ENCODE measurements at regions not wholly inside any gene's neighbourhood (a gene's known extent, or its start where the extent isn't known, plus 50 kb on each side); places are given as distances from the start of the nearest gene placed in this dataset.
"Not testable (repeated sequence)": the region's sequence is repeated elsewhere in the genome, so short reads cannot be mapped to it uniquely, and the experiment has no call there.

- DNase-seq, result no peak
Measured at GRCh38 chr2:60355849-60356261, 197.6 kb downstream of the BCL11A start.

DNA sequence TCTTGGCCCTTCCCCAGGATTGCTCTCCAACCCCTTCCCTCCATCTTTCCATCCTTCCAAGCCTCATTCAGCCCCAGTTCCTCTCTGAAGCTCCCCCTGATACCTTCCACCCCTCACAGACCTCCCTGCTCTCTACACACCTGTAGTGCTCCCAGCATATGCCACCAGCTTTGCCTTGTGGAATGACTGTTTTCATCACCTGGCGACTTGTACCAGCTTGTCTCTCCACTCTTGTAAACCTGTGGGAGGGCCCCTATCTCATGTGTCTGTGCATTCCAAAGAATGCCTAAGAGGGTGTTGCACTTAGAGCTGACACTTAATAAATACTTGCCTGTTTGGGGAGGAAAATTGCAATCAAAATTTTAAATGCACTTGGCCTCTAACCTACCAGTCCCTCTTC lies 198.7 kb downstream of the BCL11A start:
- no peak for DNase-seq

DNA sequence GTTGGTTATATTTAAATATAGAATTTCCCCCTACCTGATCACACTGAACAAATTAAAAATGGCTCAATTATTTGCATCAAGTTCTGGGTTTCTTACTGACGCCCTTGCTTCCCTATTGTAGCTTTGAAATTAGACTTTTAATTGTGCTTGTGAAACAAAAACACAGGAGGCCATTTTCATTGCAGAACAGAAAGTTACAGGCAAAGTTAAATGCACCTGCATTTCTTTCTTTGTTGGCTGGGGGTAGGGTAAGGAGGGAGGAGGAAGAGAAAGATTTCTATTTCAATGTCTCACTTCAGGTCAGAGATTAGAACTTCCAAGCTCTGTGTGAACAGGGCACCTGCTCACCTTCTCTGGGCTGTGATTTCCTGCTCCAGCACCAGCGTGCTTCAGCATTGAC lies 199.6 kb downstream of the BCL11A start:
- DNase-seq, result no peak

DNA sequence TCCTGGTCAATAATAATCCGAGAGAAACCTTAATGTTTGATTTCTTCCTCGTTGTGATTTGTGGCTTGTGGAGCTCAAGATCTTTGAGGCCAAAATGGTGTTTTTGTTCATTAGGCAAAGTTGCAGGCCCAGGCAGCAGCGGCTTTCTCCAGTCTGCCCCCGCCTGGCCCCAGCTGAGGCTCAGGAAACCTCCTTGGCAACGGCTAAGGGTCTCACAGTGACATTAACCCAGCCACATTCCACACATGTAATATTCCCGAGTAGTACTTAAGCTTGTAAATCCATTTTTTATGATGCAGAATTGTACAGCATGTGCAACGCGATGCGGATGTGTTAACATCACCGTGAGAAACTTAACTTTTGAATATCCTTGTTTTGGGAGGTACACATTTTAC lies 200.1 kb downstream of the BCL11A start:
- no peak for DNase-seq

DNA sequence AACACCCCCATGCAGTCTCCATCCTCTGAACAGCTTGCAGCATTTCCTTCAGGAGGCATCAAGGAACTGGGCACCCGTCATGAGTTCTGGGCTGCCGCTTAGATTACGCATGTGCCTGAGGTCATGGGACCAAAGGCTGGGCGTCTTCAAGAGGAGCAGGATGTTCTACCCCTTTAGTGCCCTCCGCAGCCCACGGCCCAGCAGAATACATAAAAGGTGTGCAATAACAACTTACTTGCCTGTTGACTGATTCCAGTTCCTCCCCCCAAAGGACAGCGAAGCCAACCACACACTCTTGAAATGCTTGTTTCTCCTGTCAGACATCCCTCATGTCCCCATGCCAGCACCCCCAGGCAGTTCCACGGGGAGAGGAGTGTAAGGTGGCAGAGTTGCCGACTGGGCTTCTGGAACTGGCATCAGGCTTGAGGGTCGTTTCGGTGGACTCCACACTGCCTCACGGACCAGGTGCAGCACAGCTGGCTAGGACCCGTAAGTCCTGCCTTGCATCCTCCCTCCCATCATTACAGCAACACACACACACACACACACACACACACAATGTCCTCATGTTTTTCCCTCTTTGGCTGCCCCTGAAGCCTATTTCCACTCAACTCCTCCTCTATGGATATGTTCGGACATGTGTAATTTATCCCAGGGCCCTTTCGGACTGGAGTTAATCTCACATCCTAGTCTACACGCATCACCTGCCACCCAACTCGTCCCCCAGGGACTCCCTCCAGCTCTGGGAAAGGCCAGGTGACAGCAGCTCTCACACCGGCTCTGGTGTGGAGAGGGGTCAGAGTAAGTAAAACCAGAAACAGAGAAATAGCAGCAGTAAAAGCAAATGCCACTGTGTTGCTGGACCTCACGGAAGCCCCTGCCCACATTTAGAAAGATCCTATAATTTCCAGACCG lies 200.7 kb downstream of the BCL11A start:
- no peak for DNase-seq

DNA sequence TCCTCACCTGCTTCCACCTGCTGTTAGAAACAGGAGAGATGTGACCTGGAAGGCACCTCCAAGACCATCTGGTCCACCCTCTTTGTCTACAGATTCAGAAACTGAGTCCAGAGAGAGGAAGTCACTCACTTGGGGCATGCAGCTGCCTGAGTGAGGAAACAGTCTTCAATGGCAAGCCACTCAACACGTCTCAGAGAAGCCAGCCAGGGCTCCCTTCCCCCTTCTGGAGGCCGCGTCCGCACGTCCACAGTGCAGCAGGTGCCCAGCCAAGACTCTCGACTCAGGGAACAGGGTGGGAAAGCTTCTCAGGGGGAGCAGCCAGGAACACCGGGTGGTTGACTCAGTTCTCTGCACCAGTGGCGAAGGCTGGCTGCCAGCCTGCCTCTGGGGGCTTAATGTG lies 201.7 kb downstream of the BCL11A start:
- no peak for DNase-seq

DNA sequence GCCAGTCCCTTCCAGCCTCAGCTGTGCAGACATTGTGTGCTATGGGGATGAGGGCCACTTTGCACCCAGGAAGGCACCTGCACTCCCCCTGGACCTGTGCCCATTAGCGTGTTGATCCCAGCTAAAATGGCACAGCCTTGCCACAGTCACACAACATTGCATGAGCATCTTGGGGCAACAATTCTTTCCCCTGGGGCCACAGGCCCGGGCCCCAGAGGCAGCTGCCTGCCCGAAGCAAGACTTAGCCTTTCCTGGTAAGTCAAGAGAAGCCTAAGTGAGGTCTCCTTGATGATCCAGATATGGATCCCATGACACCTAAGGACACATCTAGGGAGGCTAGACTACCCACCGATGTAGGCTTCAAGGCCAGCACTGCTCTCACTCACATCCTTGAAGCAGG lies 202.1 kb downstream of the BCL11A start:
- no peak for DNase-seq

GRCh38 chr2:60350791-60351190 lies 202.7 kb downstream of the BCL11A start:
- no peak for DNase-seq

GRCh38 chr2:60347781-60348180 lies 205.7 kb downstream of the BCL11A start:
- no peak for DNase-seq

GRCh38 chr2:60342491-60342890 lies 211.0 kb downstream of the BCL11A start:
- not testable (repeated sequence) for DNase-seq

DNA sequence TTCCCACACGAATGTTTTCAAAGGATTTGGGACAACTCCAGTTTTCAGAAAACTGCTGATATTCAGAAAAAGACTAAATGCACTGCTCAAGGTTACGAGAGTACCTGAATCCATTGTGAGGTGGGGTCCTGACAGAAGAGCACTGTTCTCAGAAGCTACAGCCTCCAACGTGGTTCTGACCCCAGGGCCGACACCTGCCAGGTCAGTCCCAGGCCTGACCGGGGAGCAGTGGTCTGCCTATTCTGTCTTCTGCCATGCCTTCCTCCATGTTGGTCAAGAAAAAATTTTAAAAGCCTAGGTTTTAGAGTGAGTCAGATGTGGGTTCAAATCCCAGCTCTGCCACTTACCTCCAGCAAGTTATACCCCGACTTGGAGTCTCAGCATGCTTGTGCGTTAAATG lies 212.3 kb downstream of the BCL11A start:
- no peak for DNase-seq

- peak; percentile 22 for DNase-seq
Measured at GRCh38 chr2:60339286-60339685, 214.2 kb downstream of the BCL11A start.

DNA sequence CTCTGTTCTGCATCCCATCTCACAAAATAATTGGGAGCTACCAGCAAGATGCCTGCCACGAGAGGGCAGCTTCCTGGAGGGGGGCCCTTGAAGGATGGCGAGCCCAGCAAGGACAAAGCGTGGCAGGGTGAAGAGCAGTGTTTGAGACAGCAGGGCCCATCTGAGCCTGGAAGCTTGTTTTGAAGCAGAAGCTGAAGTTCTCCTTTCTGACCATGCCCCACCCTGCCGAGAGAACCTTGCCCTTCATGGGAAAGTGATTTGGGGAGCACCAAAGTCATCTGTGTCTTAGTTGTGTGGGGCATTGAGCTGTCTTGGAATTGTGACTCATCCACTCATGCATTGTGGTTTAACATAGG lies 216.3 kb downstream of the BCL11A start:
- peak; percentile 20 for DNase-seq

GRCh38 chr2:60336442-60337141 lies 216.9 kb downstream of the BCL11A start:
- no peak for DNase-seq

DNA sequence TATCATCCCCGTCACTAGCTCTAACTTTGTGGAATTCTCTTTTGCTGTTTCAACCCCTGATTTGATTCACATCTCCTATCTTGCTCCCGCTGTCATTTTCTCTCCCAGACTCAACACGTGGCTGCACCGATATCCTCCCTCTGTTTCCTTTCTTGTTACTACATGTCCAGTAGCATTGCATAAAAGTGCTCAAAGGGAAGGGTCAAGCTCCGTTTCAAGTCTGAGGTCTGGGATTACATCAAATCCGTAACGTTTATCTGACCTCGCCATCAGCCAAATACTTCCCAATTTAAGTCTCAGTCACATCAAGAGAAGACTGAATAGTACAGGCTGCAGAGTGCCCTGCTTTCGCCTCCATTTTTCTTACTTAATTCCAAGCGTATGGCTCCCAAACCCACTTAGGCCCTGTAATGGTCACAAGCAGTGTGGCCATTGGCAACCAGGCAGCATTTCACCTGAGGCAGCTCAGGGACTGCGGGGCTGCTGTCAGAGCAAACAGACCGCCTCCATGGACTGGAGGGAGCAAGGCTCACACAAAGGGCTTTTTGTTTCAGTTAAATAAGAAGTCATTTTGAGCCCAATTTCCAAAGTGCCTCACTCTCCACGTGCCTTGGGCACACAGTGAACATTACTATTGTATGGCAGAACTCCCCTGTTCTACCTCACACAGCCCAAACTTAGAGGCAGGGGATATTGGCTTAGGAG lies 217.8 kb downstream of the BCL11A start:
- no peak for DNase-seq

DNA sequence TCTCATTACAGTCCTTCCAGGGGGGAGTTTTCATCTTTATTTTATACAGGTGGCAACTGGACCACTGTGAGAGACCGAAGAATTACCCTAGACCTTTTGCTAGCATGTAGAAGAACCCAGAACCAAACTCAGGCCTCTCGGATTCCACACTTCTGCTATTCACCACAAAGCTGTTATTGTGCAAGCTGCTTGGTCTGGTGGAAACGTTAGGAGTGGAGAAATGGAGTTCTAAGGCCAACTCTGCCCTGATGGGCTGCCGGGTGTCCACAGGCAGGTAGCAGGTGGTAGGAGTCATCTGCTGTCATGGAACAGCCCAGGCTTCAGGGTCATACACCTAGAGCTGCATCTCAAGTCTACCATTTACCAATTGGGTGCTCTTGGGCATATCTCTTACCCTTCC lies 218.8 kb downstream of the BCL11A start:
- DNase-seq, result no peak

GRCh38 chr2:60333264-60333663 lies 220.2 kb downstream of the BCL11A start:
- peak; percentile 21 for DNase-seq

- no peak for DNase-seq
Measured at GRCh38 chr2:60331115-60331809, 222.2 kb downstream of the BCL11A start.

GRCh38 chr2:60329225-60329624 lies 224.2 kb downstream of the BCL11A start:
- DNase-seq, result no peak

DNA sequence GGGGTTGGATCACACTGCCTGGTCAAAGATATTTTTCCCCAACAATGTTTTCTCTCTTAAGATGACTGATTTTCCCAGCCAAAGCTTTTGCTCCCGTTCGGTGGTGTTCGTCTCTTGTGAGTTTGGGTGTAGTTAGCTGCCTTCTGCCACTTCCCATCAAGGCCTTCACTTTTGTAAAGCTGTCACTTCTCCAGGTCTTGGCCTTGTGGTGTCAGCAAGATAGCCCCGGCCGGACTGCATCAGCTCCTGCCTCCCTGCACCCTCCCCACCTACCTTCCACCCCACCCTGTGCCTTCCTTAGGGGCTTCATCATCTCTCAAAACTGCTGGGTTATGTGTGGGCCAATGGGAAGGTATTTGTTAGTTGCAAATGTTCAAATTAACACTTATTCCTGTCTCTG lies 228.9 kb downstream of the BCL11A start:
- DNase-seq, result no peak

- no peak for DNase-seq
Measured at GRCh38 chr2:60321816-60322215, 231.6 kb downstream of the BCL11A start.

DNA sequence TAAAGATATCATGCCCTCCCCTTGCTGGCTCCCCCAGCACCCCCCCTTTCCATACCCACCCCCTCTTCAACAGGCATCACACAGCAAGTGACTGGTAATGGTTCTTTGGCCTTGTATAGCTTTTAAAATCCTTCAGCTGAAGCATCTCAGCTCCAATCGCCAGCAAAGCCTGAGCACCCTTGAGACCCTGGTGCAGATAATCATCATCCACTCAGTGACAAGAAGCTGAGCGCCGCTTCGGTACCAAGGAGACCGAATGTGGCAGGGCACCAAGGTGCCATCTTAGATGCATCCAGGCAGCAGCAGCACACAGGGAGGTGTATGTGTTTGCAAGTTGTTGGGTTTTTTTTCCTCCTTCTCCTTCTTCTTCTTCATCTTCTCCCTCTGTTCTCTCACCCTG lies 232.7 kb downstream of the BCL11A start:
- DNase-seq, result no peak

GRCh38 chr2:60319031-60319547 lies 234.4 kb downstream of the BCL11A start:
- peak; percentile 34 for DNase-seq

Data from NCI-H82 (cell line).